ENCODE measurements at regions not wholly inside any gene's neighbourhood (a gene's known extent, or its start where the extent isn't known, plus 50 kb on each side); places are given as distances from the start of the nearest gene placed in this dataset.

- TF ChIP-seq, protein P1, sequence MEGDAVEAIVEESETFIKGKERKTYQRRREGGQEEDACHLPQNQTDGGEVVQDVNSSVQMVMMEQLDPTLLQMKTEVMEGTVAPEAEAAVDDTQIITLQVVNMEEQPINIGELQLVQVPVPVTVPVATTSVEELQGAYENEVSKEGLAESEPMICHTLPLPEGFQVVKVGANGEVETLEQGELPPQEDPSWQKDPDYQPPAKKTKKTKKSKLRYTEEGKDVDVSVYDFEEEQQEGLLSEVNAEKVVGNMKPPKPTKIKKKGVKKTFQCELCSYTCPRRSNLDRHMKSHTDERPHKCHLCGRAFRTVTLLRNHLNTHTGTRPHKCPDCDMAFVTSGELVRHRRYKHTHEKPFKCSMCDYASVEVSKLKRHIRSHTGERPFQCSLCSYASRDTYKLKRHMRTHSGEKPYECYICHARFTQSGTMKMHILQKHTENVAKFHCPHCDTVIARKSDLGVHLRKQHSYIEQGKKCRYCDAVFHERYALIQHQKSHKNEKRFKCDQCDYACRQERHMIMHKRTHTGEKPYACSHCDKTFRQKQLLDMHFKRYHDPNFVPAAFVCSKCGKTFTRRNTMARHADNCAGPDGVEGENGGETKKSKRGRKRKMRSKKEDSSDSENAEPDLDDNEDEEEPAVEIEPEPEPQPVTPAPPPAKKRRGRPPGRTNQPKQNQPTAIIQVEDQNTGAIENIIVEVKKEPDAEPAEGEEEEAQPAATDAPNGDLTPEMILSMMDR (IDR thresholded peaks at IDR 0.05; ENCODE audit: low read length), result no peak
- no peak for TF ChIP-seq EZH2phosphoT487 (IDR thresholded peaks at IDR 0.05; ENCODE audit: low read length)
These were observed 372.0 kb upstream of the LUZP2 start for GRCh38 chr11:24124876-24125275.

All from MM.1S (cell line).